ENCODE measurements at regions not wholly inside any gene's neighbourhood (a gene's known extent, or its start where the extent isn't known, plus 50 kb on each side); places are given as distances from the start of the nearest gene placed in this dataset.
A peak's percentile ranks its signal among the peaks of the same experiment; 100 is the strongest.

- DNase-seq: peak in 2 of 4 experiments; percentile 5 to 8
Measured at GRCh38 chr9:117485176-117485575, 70.3 kb upstream of the ASTN2 start.

GRCh38 chr9:117480729-117481128 is 65.9 kb upstream of the ASTN2 start:
- DNase-seq: no peak

GRCh38 chr9:117480253-117480652 is 65.4 kb upstream of the ASTN2 start:
- no peak for DNase-seq

GRCh38 chr9:117473293-117473692 is 58.4 kb upstream of the ASTN2 start:
- DNase-seq: no peak

GRCh38 chr9:117470902-117471301 is 56.0 kb upstream of the ASTN2 start:
- no peak for DNase-seq

- DNase-seq: no peak
Measured at GRCh38 chr9:117470455-117470854, 55.6 kb upstream of the ASTN2 start.

- no peak for DNase-seq
Measured at GRCh38 chr9:117466111-117466510, 51.3 kb upstream of the ASTN2 start.

GRCh38 chr9:117465706-117466105 is 50.8 kb upstream of the ASTN2 start:
- no peak for DNase-seq

GRCh38 chr9:117464941-117465616 is 50.2 kb upstream of the ASTN2 start:
- DNase-seq: no peak

Data from suppressor macrophage (primary cell).